Hepatocyte (in vitro differentiated cells): ENCODE measurements at regions not wholly inside any gene's neighbourhood (a gene's known extent, or its start where the extent isn't known, plus 50 kb on each side); places are given as distances from the start of the nearest gene placed in this dataset.

Source experiments
- CTCF ChIP-seq: fragments of 200-600 bp; sonication (generic); IDR thresholded peaks from 2 replicates; pipeline ENCODE4 v1.5.1; 2016; ENCODE audit warnings: antibody characterized with exemption, mild to moderate bottlenecking; ENCODE audit not compliant: poor library complexity
- EZH2 ChIP-seq: fragments of 200-600 bp; sonication (generic); IDR thresholded peaks from 2 replicates; pipeline ENCODE4 v1.6.1; 2016; ENCODE audit warnings: antibody characterized with exemption, mild to moderate bottlenecking, borderline replicate concordance
- EZH2phosphoT487 ChIP-seq: fragments of 200-600 bp; sonication (generic); IDR thresholded peaks from one replicate; pipeline ENCODE4 v1.6.1; 2018; ENCODE audit warnings: antibody characterized with exemption, mild to moderate bottlenecking, low read depth, moderate library complexity; ENCODE audit not compliant: unreplicated experiment, severe bottlenecking

- TF ChIP-seq CTCF (no peak), EZH2phosphoT487 (no peak), EZH2 (no peak)
Observed at GRCh38 chr21:26784974-26785373, 60.2 kb downstream of the ADAMTS1 start.
